GM23248 (cell line): ENCODE measurements at regions not wholly inside any gene's neighbourhood (a gene's known extent, or its start where the extent isn't known, plus 50 kb on each side); places are given as distances from the start of the nearest gene placed in this dataset.

ENCODE experiments used
- DNase-seq: peaks from one replicate; pipeline ENCODE4 v3.0.0-alpha.2; 2015
- H2AFZ ChIP-seq: fragments of 200-600 bp; sonication (generic); 2 replicates; pipeline ENCODE4 v1.6.1; 2016; ENCODE audit warnings: antibody characterized with exemption
- H3F3A ChIP-seq: fragments of 200-600 bp; sonication (generic); 2 replicates; pipeline ENCODE4 v1.6.1; 2016; ENCODE audit warnings: mild to moderate bottlenecking, antibody characterized with exemption, mixed run types; ENCODE audit not compliant: insufficient read depth
- H3K27ac ChIP-seq: fragments of 200-600 bp; sonication (generic); 2 replicates; pipeline ENCODE4 v1.5.1; 2016; ENCODE audit warnings: mild to moderate bottlenecking
- H3K27me3 ChIP-seq: fragments of 200-600 bp; sonication (generic); replicated peaks from 2 replicates; pipeline ENCODE4 v1.6.1; 2016; ENCODE audit warnings: mild to moderate bottlenecking; ENCODE audit not compliant: insufficient read depth
- H3K36me3 ChIP-seq: fragments of 200-600 bp; sonication (generic); 2 replicates; pipeline ENCODE4 v1.6.1; 2016; ENCODE audit warnings: low read depth, mild to moderate bottlenecking
- H3K4me1 ChIP-seq: fragments of 200-600 bp; sonication (generic); 2 replicates; pipeline ENCODE4 v1.6.1; 2016; ENCODE audit warnings: mild to moderate bottlenecking; ENCODE audit not compliant: insufficient read depth
- H3K4me2 ChIP-seq: fragments of 200-600 bp; sonication (generic); one replicate; pipeline ENCODE4 v1.6.1; 2016; ENCODE audit warnings: mild to moderate bottlenecking; ENCODE audit not compliant: unreplicated experiment
- H3K4me3 ChIP-seq: fragments of 200-600 bp; sonication (generic); 2 replicates; pipeline ENCODE4 v1.5.1; 2016; ENCODE audit warnings: mild to moderate bottlenecking
- H3K79me2 ChIP-seq: fragments of 200-600 bp; sonication (generic); 2 replicates; pipeline ENCODE4 v1.6.1; 2016; ENCODE audit warnings: mild to moderate bottlenecking; ENCODE audit not compliant: insufficient read depth
- H3K9ac ChIP-seq: fragments of 200-600 bp; sonication (generic); 2 replicates; pipeline ENCODE4 v1.6.1; 2016; ENCODE audit warnings: mild to moderate bottlenecking
- H3K9me2 ChIP-seq: fragments of 200-600 bp; sonication (generic); 2 replicates; pipeline ENCODE4 v1.6.1; 2016; ENCODE audit warnings: mixed run types, mild to moderate bottlenecking, moderate library complexity; ENCODE audit not compliant: insufficient read depth
- H3K9me3 ChIP-seq: fragments of 200-600 bp; sonication (generic); one replicate; pipeline ENCODE4 v1.6.1; 2017; ENCODE audit warnings: low read depth
- H4K20me1 ChIP-seq: fragments of 200-600 bp; sonication (generic); 2 replicates; pipeline ENCODE4 v1.6.0; 2016; ENCODE audit not compliant: insufficient read depth
- EZH2 ChIP-seq: fragments of 200-600 bp; sonication (generic); IDR thresholded peaks from 2 replicates; pipeline ENCODE4 v1.6.1; 2018; ENCODE audit warnings: antibody characterized with exemption, mild to moderate bottlenecking; ENCODE audit not compliant: insufficient read depth, poor library complexity, severe bottlenecking
- EZH2phosphoT487 ChIP-seq: fragments of 200-600 bp; sonication (generic); IDR thresholded peaks from 2 replicates; pipeline ENCODE4 v1.6.1; 2018; ENCODE audit warnings: antibody characterized with exemption, moderate library complexity, mild to moderate bottlenecking, low read depth; ENCODE audit not compliant: insufficient read depth
- WGBS, 2 experiments: methylation state at CpG; one replicate each; pipeline ENCODE4 v1.1.6; 2015 to 2017; ENCODE audit warnings: low lambda C conversion rate in 2 of 2, low coverage in 1 of 2; ENCODE audit errors: missing lambda C conversion rate in 2 of 2; 5-methylcytosine and 5-hydroxymethylcytosine counted together
- in situ Hi-C: fragments of 300-500 bp; cut with MboI; formaldehyde crosslinking; loops from 2 replicates; pipeline ENCODE4 v1.15.0; 2020

DNA sequence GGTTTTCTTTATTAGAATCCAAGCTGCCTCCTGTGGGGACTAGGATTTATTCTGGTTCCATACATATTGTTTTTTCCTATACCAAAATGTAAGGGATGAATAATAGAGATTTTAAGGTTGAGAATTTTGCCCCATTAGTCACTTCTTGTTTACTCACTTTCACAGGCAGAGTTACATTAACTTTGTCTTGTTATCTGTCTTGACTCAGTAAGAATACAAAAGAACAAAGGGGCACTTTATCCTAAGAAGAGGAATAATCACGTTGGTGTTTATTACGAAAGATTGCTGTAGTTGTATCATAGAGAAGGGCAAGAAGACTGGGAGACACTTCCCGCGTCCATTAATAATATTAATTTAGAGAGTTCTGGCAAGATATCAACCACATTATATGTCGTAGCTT, 599.7 kb upstream of the FTMT start:
- Histone ChIP-seq H3K9me3 (no peaks in the 10 kb centered on the region), H3K4me2 (peak overlapping the region; percentile 19), H3K27me3 (no peaks in the 10 kb centered on the region), H4K20me1 (no peaks in the 10 kb centered on the region), H3K79me2 (no peaks in the 10 kb centered on the region), H3K9me2 (no peaks in the 10 kb centered on the region), H2AFZ (no peak overlapping the region), H3K4me1 (peaks cover 12% of the 10 kb centered on the region; the same call in 1 of the 2 replicates), H3F3A (no peaks in the 10 kb centered on the region), H3K9ac (no peak overlapping the region), H3K27ac (no peak overlapping the region), H3K4me3 (no peak overlapping the region), H3K36me3 (no peaks in the 10 kb centered on the region)
- DNase-seq: peak; percentile 61
- WGBS, 2 experiments: 63 to 71% methylated on average over 5 of the region's 5 CpGs
- in situ Hi-C loops: no loop called here
- TF ChIP-seq EZH2 (no peak), EZH2phosphoT487 (no peak)

DNA sequence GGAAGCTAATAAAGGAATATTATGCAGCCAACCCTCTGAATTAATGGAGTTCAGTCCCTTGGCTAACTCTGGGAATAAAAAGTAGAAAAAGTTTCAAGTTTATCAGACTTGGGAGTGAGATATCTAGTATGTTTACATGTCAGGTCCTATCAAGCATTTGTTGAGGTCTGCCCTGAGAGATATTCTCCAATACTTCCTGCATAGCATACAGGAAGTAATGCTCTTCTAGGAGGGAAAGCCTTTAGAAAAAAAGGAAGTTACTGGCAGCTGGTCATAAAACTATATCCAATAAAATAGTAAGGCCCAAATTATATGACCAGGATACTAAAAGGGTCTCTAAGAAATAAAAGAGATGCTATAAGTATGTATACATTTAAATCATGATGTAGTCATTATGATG, 594.1 kb upstream of the FTMT start:
- no peak overlapping the region for H3K27ac ChIP-seq
- H3K9ac ChIP-seq: no peak overlapping the region
- no peak for TF ChIP-seq EZH2phosphoT487
- no peak for TF ChIP-seq EZH2
- DNase-seq: no peak
- H3K36me3 ChIP-seq: no peaks in the 10 kb centered on the region
- H3K9me3 ChIP-seq: no peaks in the 10 kb centered on the region
- H2AFZ ChIP-seq: no peak overlapping the region
- H3F3A ChIP-seq: no peaks in the 10 kb centered on the region
- H3K27me3 ChIP-seq: no peaks in the 10 kb centered on the region
- H3K79me2 ChIP-seq: no peaks in the 10 kb centered on the region
- in situ Hi-C loops: no loop called here
- H3K4me2 ChIP-seq: no peak overlapping the region
- no peaks in the 10 kb centered on the region for H4K20me1 ChIP-seq
- no peak overlapping the region for H3K4me3 ChIP-seq
- H3K4me1 ChIP-seq: peaks cover under 1% of the 10 kb centered on the region; the same call in 1 of the 2 replicates
- no peaks in the 10 kb centered on the region for H3K9me2 ChIP-seq

DNA sequence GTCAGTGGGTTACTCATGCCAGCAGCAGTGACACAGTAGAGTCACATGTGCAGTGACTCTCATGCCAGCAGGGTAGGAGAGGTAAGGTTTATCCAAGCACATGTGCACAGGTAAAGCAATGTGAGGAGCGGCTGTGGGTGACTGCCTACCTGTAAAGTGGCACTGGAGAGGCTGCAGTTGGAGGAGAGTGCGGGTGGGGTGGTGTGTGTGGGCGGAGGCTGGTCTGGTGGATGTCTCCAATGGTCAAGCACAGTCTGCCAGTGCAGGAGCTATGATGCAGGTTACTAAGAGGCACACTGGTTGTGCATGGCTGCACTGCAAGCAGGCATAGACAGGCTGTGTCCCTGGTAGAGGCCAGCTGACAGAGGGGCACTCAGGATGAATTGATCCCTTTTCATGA, 588.2 kb upstream of the FTMT start:
- H3K9me2 ChIP-seq: no peaks in the 10 kb centered on the region
- no peak overlapping the region for H3K4me3 ChIP-seq
- H3K27me3 ChIP-seq: no peaks in the 10 kb centered on the region
- in situ Hi-C loops: no loop called here
- no peaks in the 10 kb centered on the region for H3K9me3 ChIP-seq
- H3K79me2 ChIP-seq: no peaks in the 10 kb centered on the region
- H3K36me3 ChIP-seq: no peaks in the 10 kb centered on the region
- no peaks in the 10 kb centered on the region for H4K20me1 ChIP-seq
- H3K4me2 ChIP-seq: no peak overlapping the region
- H2AFZ ChIP-seq: no peak overlapping the region
- no peaks in the 10 kb centered on the region for H3K4me1 ChIP-seq
- no peak overlapping the region for H3K27ac ChIP-seq
- 68 to 90% methylated on average over 3 of the region's 3 CpGs for WGBS, 2 experiments
- no peak overlapping the region for H3K9ac ChIP-seq
- TF ChIP-seq EZH2phosphoT487 (no peak), EZH2 (no peak)
- DNase-seq: no peak
- H3F3A ChIP-seq: no peaks in the 10 kb centered on the region

DNA sequence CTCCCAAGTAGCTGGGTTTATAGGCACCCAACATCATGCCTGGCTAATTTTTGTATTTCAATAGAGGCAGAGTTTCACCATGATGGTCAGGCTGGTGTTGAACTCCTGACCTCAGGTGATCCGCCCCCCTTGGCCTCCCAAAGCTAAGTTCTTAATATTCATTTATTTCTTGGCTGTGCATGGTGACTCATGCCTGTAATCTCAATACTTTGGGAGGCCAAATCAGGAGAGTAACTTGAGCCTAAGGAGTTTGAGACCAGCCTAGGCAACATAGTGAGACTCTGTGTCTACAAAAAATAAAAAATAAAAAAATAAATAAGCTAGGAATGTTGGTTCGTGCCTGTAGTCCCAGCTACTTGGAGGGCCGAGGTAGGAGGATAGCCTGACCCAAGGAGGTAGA, 587.1 kb upstream of the FTMT start:
- no peaks in the 10 kb centered on the region for H3K27me3 ChIP-seq
- no peak for DNase-seq
- H3K79me2 ChIP-seq: no peaks in the 10 kb centered on the region
- no peaks in the 10 kb centered on the region for H4K20me1 ChIP-seq
- H3K4me3 ChIP-seq: no peak overlapping the region
- H3K9ac ChIP-seq: no peak overlapping the region
- H3K4me2 ChIP-seq: no peak overlapping the region
- H3F3A ChIP-seq: no peaks in the 10 kb centered on the region
- no peaks in the 10 kb centered on the region for H3K4me1 ChIP-seq
- no peak overlapping the region for H3K27ac ChIP-seq
- WGBS, 2 experiments: 33 to 38% methylated on average over 3 of the region's 3 CpGs
- TF ChIP-seq EZH2 (no peak), EZH2phosphoT487 (no peak)
- no peaks in the 10 kb centered on the region for H3K36me3 ChIP-seq
- in situ Hi-C loops: no loop called here
- H3K9me2 ChIP-seq: no peaks in the 10 kb centered on the region
- no peak overlapping the region for H2AFZ ChIP-seq
- no peaks in the 10 kb centered on the region for H3K9me3 ChIP-seq

DNA sequence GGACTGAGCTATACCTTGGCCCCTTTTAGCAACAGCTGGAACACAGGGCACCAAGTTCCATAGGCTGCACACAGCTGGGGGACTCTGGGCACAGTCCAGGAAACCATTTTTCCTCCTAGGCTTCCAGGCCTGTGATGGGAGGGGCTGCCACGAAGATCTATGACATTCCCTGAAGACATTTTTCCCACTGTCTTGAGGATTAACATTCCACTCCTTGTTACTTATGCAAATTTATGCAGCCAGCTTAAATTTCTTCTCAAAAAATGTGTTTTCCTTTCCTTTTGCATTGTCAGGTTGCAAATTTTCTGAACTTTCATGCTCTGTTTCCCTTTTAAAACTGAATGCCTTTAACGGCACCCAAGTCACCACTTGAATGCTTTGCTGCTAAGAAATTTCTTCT, 580.1 kb upstream of the FTMT start:
- no peaks in the 10 kb centered on the region for H3K9me2 ChIP-seq
- no peak overlapping the region for H3K27ac ChIP-seq
- no peaks in the 10 kb centered on the region for H3K9me3 ChIP-seq
- H3K4me3 ChIP-seq: no peak overlapping the region
- no peak overlapping the region for H3K9ac ChIP-seq
- in situ Hi-C loops: no loop called here
- H3K27me3 ChIP-seq: no peaks in the 10 kb centered on the region
- H2AFZ ChIP-seq: no peak overlapping the region
- peaks cover 11% of the 10 kb centered on the region for H3K4me1 ChIP-seq
- no peaks in the 10 kb centered on the region for H3K36me3 ChIP-seq
- no peak overlapping the region for H3K4me2 ChIP-seq
- DNase-seq: no peak
- H4K20me1 ChIP-seq: no peaks in the 10 kb centered on the region
- no peaks in the 10 kb centered on the region for H3K79me2 ChIP-seq
- 69 to 78% methylated on average over 2 of the region's 2 CpGs for WGBS, 2 experiments
- TF ChIP-seq EZH2 (no peak), EZH2phosphoT487 (no peak)
- no peaks in the 10 kb centered on the region for H3F3A ChIP-seq
